Fibroblast of the aortic adventitia (primary cell): ENCODE measurements at regions not wholly inside any gene's neighbourhood (a gene's known extent, or its start where the extent isn't known, plus 50 kb on each side); places are given as distances from the start of the nearest gene placed in this dataset.

Experiments
- DNase-seq: peaks from one replicate; pipeline ENCODE4 v3.0.0-alpha.2; 2010; ENCODE audit warnings: low read depth
- H3K4me3 ChIP-seq: 2 replicates; pipeline ENCODE4 v1.5.1; 2011; ENCODE audit warnings: low read depth, mild to moderate bottlenecking, control low read depth, low read length, moderate library complexity
- CTCF ChIP-seq: IDR thresholded peaks from 2 replicates; pipeline ENCODE4 v1.5.1; 2011; ENCODE audit warnings: mild to moderate bottlenecking, low read length, control low read depth, inconsistent platforms; ENCODE audit not compliant: insufficient read depth

- TF ChIP-seq CTCF: no peak
- H3K4me3 ChIP-seq: no peak overlapping the region
- DNase-seq: no peak
Measured at GRCh38 chr3:116939550-116939949, 230.0 kb downstream of the TUSC7 start.

- no peak overlapping the region for H3K4me3 ChIP-seq
- TF ChIP-seq CTCF: no peak
- no peak for DNase-seq
Measured at GRCh38 chr3:116940719-116941118, 231.1 kb downstream of the TUSC7 start.

GRCh38 chr3:116946376-116946775 lies 236.8 kb downstream of the TUSC7 start:
- DNase-seq: no peak
- H3K4me3 ChIP-seq: no peak overlapping the region
- no peak for TF ChIP-seq CTCF

GRCh38 chr3:116947148-116947547 lies 237.6 kb downstream of the TUSC7 start:
- no peak overlapping the region for H3K4me3 ChIP-seq
- no peak for DNase-seq
- TF ChIP-seq CTCF: no peak

- no peak overlapping the region for H3K4me3 ChIP-seq
- DNase-seq: no peak
- no peak for TF ChIP-seq CTCF
Measured at GRCh38 chr3:116947809-116948208, 238.2 kb downstream of the TUSC7 start.

GRCh38 chr3:116950301-116951055 lies 240.9 kb downstream of the TUSC7 start:
- no peak for TF ChIP-seq CTCF
- DNase-seq: no peak
- H3K4me3 ChIP-seq: no peak overlapping the region

GRCh38 chr3:116951610-116952009 lies 242.0 kb downstream of the TUSC7 start:
- TF ChIP-seq CTCF: no peak
- DNase-seq: no peak
- no peak overlapping the region for H3K4me3 ChIP-seq
